ENCODE measurements at regions not wholly inside any gene's neighbourhood (a gene's known extent, or its start where the extent isn't known, plus 50 kb on each side); places are given as distances from the start of the nearest gene placed in this dataset.

GRCh38 chr20:61176874-61177273 is 75.2 kb upstream of the CDH4 start:
- H3K27me3 ChIP-seq (ENCODE audit: control insufficient read depth in 3 of 3, insufficient read depth in 3 of 3, low read length in 2 of 3) = peaks cover 0 to 9% (median 0%) of the 10 kb centered on the region in 3 donors
- no peak for TF ChIP-seq CTCF (IDR thresholded peaks at IDR 0.05; ENCODE audit: control extremely low read depth, extremely low read depth)
- peaks cover 0 to 5% (median 1%) of the 10 kb centered on the region in 4 donors for H3K9me3 ChIP-seq (ENCODE audit: control insufficient read depth in 4 of 4, insufficient read depth in 3 of 4, low read length in 3 of 4)
- H3K27ac ChIP-seq (ENCODE audit: low read depth in 1 of 2, low read length in 1 of 2) = no peak overlapping the region
- no peak overlapping the region for H3K4me3 ChIP-seq
- no peaks in the 10 kb centered on the region for H3K36me3 ChIP-seq (ENCODE audit: control insufficient read depth in 4 of 4, insufficient read depth in 4 of 4, low read length in 4 of 4)
- no peak for DNase-seq
- ATAC-seq (ENCODE audit: insufficient read depth, low FRiP score) = no peak
- H3K9ac ChIP-seq (ENCODE audit: insufficient read depth in 1 of 2, low read length in 2 of 2) = no peak overlapping the region
- WGBS, 2 donors = 73 to 88% methylated on average over 1 of the region's 1 CpG
- H3K4me1 ChIP-seq (ENCODE audit: control insufficient read depth in 5 of 5, insufficient read depth in 5 of 5, low read length in 5 of 5) = no peaks in the 10 kb centered on the region

GRCh38 chr20:61178551-61179071 is 73.5 kb upstream of the CDH4 start:
- ATAC-seq (ENCODE audit: insufficient read depth, low FRiP score) = no peak
- no peaks in the 10 kb centered on the region for H3K36me3 ChIP-seq (ENCODE audit: control insufficient read depth in 4 of 4, insufficient read depth in 4 of 4, low read length in 4 of 4)

GRCh38 chr20:61184194-61184593 is 67.9 kb upstream of the CDH4 start:
- peaks cover 0 to 2% (median 0%) of the 10 kb centered on the region in 4 donors for H3K9me3 ChIP-seq (ENCODE audit: control insufficient read depth in 4 of 4, insufficient read depth in 3 of 4, low read length in 3 of 4)
- no peak overlapping the region for H3K9ac ChIP-seq (ENCODE audit: insufficient read depth in 1 of 2, low read length in 2 of 2)
- H3K27me3 ChIP-seq (ENCODE audit: control insufficient read depth in 3 of 3, insufficient read depth in 3 of 3, low read length in 2 of 3) = peaks cover 0 to 5% (median 4%) of the 10 kb centered on the region in 3 donors
- H3K36me3 ChIP-seq (ENCODE audit: control insufficient read depth in 4 of 4, insufficient read depth in 4 of 4, low read length in 4 of 4) = no peaks in the 10 kb centered on the region
- no peak for DNase-seq
- H3K4me3 ChIP-seq = no peak overlapping the region
- ATAC-seq (ENCODE audit: insufficient read depth, low FRiP score) = no peak
- H3K4me1 ChIP-seq (ENCODE audit: control insufficient read depth in 5 of 5, insufficient read depth in 5 of 5, low read length in 5 of 5) = peaks cover 0 to 15% (median 0%) of the 10 kb centered on the region in 5 donors
- no peak overlapping the region for H3K27ac ChIP-seq (ENCODE audit: low read depth in 1 of 2, low read length in 1 of 2)
- no peak for TF ChIP-seq CTCF (IDR thresholded peaks at IDR 0.05; ENCODE audit: control extremely low read depth, extremely low read depth)
- WGBS, 2 donors = 74 to 87% methylated on average over 9 of the region's 9 CpGs

More at GRCh38 chr20:61178551-61179071, 73.5 kb upstream of the CDH4 start:
- Histone ChIP-seq H3K4me1 (ENCODE audit: control insufficient read depth in 5 of 5, insufficient read depth in 5 of 5, low read length in 5 of 5) (no peaks in the 10 kb centered on the region), H3K27ac (ENCODE audit: low read depth in 1 of 2, low read length in 1 of 2) (no peak overlapping the region), H3K9ac (ENCODE audit: insufficient read depth in 1 of 2, low read length in 2 of 2) (no peak overlapping the region), H3K4me3 (no peak overlapping the region), H3K9me3 (ENCODE audit: control insufficient read depth in 4 of 4, insufficient read depth in 3 of 4, low read length in 3 of 4) (peaks cover 0 to 3% (median 0%) of the 10 kb centered on the region in 4 donors), H3K27me3 (ENCODE audit: control insufficient read depth in 3 of 3, insufficient read depth in 3 of 3, low read length in 2 of 3) (peaks cover 0 to 9% (median 0%) of the 10 kb centered on the region in 3 donors)
- TF ChIP-seq CTCF (IDR thresholded peaks at IDR 0.05; ENCODE audit: control extremely low read depth, extremely low read depth) = no peak
- WGBS, 2 donors = 39 to 50% methylated on average over 6 of the region's 6 CpGs
- no peak for DNase-seq

- no peak overlapping the region for H3K27ac ChIP-seq (ENCODE audit: low read depth in 1 of 2, low read length in 1 of 2)
- no peak for ATAC-seq (ENCODE audit: insufficient read depth, low FRiP score)
- H3K4me1 ChIP-seq (ENCODE audit: control insufficient read depth in 5 of 5, insufficient read depth in 5 of 5, low read length in 5 of 5) = peaks cover 0 to 15% (median 0%) of the 10 kb centered on the region in 5 donors
- no peak for DNase-seq
- no peaks in the 10 kb centered on the region for H3K36me3 ChIP-seq (ENCODE audit: control insufficient read depth in 4 of 4, insufficient read depth in 4 of 4, low read length in 4 of 4)
- no peak for TF ChIP-seq CTCF (IDR thresholded peaks at IDR 0.05; ENCODE audit: control extremely low read depth, extremely low read depth)
- no peak overlapping the region for H3K9ac ChIP-seq (ENCODE audit: insufficient read depth in 1 of 2, low read length in 2 of 2)
- H3K9me3 ChIP-seq (ENCODE audit: control insufficient read depth in 4 of 4, insufficient read depth in 3 of 4, low read length in 3 of 4) = peaks cover 0 to 2% (median 0%) of the 10 kb centered on the region in 4 donors
- WGBS, 2 donors = 86 to 89% methylated on average over 7 of the region's 7 CpGs
- H3K4me3 ChIP-seq = no peak overlapping the region
- peaks cover 0 to 4% (median under 1%) of the 10 kb centered on the region in 3 donors for H3K27me3 ChIP-seq (ENCODE audit: control insufficient read depth in 3 of 3, insufficient read depth in 3 of 3, low read length in 2 of 3)
Observed at GRCh38 chr20:61185181-61185580, 66.9 kb upstream of the CDH4 start.

Data from lung (tissue), 11 donors.